T-helper 2 cell treated with Interferon-gamma antibody and Interleukin-4, amounts not matched to agents 100 ng/mL and 5 ng/mL, for 36 hours (primary cell): ENCODE measurements at regions not wholly inside any gene's neighbourhood (a gene's known extent, or its start where the extent isn't known, plus 50 kb on each side); places are given as distances from the start of the nearest gene placed in this dataset.
"Not testable (repeated sequence)": the region's sequence is repeated elsewhere in the genome, so short reads cannot be mapped to it uniquely, and the experiment has no call there.

Source experiments
- intact Hi-C: fragments of 100-400 bp; cut with micrococcal nuclease; formaldehyde crosslinking; loops from one replicate; pipeline ENCODE4 v1.15.1; 2023

DNA sequence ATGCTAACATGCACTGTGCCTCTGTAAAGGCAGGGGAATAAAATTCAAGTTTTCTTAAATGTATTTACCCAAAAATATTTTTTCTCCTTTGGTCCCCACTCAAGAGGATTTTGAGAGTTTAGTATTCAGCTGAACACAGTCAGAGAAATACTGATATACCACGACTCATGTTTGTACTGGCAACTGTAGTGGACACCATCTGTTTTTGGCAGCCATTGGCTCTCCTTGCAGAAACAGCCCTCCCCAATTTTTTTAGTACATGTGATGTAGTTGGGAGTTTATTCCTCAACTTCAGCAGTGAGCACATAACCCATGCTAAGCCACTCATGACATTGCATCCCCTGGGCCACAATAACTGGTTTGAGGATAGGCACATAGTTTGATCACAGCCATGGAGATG is 154.8 kb upstream of the POU3F1 start:
- intact Hi-C loops: no loop called here

DNA sequence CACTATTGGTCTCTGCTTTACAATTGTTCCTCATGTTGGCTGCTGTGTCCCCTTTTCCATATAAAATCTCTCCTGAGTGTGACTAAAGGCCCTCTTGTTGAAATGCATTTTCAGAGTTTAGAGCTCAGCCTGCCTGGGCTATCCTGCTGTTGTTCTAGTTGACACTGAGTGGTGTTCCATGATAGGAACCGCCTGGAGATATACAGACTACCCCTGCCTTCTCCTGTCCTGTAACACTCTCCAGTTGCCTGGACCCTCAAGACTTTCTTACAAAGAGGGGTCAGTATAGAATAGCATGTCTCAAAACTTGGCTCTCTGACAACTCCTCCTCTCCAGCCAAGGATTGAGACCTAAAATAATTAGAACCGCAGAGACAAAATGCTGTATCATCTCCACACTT is 152.0 kb upstream of the POU3F1 start:
- intact Hi-C loops: no loop called here

- intact Hi-C loops: no loop called here
Observed at GRCh38 chr1:38198099-38198498, 151.5 kb upstream of the POU3F1 start.

DNA sequence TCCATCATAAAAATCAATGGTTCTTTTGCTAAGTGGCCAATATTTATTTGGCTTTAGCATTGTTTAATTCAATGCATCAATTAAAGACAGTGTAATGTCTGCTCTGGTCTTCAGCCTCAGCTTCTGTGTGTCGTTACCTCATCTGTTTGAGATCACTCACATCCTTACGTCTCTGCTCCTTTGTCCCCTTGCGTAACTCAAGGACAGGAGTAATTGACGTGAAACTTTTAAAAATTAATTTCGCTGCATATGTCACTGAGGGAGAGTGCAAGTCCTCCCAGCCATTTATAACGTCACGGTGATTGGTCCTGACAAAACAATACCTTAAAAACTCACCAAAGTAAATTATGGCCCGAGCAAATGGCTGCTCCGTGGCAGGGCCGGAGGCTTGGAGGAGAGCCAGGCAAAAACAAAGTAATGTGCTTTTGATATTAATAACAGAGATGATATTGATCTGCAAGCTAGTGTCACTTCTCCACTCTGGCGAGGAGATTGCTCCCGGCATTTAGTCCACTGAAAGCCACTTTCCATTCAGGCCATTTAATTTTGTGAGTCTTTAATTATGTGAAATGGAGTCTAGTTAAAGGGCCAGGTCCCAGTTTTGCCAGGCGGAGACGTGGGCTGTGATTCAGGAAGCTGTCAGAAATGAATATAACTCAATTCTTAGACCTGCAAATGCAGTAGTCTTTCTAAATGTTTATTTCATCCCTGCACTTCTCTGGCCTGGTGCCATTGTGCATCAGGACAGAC is 150.9 kb upstream of the POU3F1 start:
- intact Hi-C loops: no loop called here

DNA sequence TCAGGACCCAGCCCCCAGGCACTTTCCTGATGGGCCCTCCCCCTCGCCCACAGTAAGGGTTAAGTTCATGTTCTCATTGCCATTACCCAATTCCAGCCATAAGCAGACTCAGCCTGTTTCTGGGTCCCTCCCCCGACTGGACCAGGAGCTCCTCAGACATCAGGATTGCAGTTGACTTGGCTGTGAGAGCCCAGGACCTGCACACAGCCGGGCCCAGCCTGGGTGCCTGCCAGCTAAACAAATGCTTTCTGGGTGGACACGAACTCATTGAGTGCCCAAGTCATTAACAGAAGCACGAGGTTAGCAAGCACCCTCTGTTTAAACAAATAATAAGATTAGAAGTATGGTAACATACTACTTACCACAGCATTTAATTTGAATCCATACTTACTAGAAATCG is 147.9 kb upstream of the POU3F1 start:
- intact Hi-C loops: no loop called here

DNA sequence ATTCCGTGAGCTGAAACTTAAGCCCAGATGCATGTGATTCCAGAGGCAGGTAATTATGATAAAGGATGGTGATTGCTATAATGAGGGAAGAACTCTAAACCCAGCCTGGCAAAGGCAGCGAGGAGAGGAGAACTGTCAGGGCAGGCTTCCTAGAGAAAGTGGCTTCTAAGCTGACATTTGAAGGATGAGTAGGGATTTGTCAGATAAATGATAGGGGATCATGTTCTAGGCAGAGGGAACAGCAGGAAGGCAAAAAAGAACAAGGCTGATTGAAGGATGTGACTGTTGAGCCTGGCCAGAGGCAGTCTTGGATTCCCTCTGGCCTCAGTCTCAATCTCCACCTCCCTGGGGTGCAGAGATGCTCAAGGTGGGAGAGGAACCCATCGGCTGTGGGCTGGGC is 146.4 kb upstream of the POU3F1 start:
- intact Hi-C loops: no loop called here

DNA sequence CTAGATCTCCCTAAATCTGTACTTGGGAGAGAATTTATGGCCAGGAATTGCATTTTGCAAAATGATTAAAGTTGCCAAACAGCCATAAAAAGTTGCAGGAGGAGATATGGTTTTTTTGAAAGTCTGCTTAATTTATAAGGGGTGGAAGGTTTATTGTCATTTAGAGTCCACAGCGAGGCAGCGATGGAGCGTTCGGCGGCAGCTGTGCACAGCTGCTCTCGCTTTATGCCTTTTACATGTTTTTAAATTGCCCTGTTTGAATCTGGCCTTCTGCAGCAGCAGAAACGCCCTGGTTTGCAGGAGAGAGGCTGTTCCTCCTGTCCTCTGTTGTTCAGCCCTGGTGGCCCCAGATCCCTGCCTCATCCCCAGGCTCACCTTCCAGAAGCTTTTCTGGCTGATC is 144.9 kb upstream of the POU3F1 start:
- intact Hi-C loops: no loop called here

DNA sequence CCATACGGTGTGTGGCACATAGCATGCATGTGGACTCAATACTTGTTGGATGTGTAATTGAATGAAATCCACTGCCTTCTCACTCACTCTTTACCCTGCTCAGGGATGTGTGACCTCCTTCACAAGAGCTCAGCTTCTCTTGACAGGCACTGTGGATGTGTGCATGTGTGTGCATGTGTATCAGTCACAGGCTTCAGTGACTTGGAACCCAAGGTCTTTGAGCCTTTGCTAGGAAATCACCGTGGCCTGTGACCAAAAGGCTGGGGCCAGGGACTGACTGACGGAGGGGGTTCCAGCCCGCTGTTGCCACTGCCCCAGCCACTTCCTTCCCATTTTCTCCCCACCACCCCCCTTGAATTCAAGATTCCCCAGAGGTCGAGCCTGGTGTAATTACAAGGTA is 144.4 kb upstream of the POU3F1 start:
- intact Hi-C loops: no loop called here

GRCh38 chr1:38187552-38187951 is 141.0 kb upstream of the POU3F1 start:
- intact Hi-C loops: no loop called here

DNA sequence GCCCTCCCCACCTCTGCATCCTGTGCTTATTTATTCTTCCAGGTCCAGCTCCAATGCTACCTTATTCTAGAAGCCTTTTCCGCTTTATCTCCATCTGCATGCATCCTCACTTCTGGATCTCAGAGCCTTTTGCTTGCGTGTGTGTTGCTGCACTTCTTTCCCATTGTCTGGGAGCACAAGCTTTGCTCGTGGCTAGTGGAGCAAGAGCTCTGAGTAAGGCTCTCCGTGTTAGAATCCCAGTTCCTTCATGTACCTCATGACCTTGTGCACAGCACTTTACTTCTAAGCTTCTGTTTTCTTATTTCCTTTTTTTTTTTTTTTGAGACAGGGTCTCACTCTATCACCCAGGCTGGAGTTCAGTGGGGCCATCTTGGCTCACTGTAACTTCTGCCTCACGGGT is 140.0 kb upstream of the POU3F1 start:
- intact Hi-C loops: no loop called here

DNA sequence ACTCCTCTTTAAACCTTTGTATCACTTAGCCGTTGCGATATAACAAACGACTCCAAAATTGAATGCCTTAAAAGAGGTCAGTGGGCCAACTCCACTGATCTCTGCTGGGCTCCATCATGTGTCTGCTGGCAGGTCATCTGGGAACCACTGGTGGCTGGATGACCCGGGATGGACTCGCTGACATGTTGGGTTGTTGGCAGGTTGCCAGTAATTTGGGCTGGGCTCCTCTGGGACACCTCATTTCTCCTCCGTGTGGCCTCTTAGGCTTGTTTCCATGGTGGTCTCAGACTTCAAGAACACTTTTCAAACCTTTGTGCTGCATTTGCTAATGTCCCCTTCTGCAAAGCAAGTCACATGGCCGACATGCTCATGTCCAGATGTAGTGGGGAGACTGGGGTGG is 139.3 kb upstream of the POU3F1 start:
- intact Hi-C loops: no loop called here

- intact Hi-C loops: no loop called here
Observed at GRCh38 chr1:38183747-38184146, 137.2 kb upstream of the POU3F1 start.

- intact Hi-C loops: no loop called here
Observed at GRCh38 chr1:38183096-38183495, 136.5 kb upstream of the POU3F1 start.

GRCh38 chr1:38180388-38180787 is 133.8 kb upstream of the POU3F1 start:
- intact Hi-C loops: not testable (repeated sequence)

DNA sequence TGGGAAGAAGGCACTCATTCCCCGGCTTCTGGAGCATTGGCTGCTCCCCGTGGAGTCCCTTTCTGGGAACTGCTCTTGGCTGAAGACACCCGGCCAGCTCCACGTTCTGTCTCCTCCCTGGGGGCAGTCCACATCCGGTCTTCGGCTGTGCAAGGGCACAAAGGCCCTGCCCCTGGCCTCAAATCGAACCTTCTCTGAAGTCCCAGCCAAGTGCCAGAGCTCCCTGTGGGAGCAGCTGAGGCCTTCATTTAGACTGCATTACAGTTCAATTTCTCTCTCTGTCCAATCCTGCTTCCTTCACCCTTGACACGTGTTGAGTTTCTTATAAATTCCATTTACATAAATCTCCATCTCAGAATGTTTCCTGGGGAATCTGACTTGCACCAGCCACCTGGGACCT is 132.9 kb upstream of the POU3F1 start:
- intact Hi-C loops: no loop called here

- intact Hi-C loops: no loop called here
Observed at GRCh38 chr1:38178216-38178615, 131.6 kb upstream of the POU3F1 start.

DNA sequence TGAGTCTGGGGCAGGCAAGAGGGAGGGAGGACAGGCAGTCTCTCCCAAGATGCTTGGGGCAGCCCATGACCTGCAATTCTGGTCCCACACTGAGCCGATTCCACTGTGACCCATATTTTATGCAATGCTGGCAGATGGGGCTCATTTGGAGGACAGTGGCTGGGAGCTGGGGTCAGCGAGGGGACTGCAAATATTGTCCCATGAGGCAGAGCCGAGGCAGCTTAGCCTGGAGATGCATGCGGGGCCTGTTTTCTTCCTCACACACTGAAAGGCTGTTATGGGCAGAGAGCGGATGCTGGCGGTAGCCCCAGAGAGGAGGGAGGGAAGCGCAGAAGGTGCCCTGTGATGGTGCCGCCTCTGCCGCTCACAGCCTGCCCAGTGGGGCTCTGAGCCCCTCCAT is 128.5 kb upstream of the POU3F1 start:
- intact Hi-C loops: no loop called here

GRCh38 chr1:38173848-38174247 is 127.3 kb upstream of the POU3F1 start:
- intact Hi-C loops: no loop called here

DNA sequence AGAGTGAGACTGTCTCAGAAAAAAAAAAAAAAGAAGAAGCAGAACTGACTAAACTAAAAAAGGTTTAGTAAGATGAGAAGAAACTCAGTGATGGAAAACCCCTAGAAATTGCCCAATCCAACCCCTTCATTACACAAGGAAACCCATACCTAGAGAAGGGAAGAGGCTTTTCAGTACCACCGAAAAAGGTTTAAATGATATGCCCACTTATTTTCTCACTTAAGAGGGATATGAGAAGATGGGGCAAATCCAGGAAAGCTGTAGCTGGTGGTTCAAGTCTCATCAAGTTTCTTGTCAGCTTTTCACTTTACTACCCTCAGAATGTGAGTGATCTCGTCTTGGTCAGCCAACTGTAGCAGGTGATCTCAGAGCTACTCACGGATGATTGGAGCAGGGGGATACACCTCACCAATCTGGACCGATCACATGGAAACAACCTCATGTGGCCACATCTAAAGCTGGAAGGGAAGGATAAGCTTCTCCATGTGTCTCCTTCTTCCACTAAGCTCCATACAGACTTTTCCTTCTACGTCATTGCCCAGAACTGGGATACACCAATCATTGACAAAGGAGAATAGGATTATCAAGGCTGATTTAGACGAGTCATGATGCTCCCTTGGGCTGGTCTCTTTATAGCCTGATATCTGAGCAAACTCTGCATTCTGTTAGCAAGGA is 126.7 kb upstream of the POU3F1 start:
- intact Hi-C loops: no loop called here

- intact Hi-C loops: no loop called here
Observed at GRCh38 chr1:38169121-38169520, 122.5 kb upstream of the POU3F1 start.

DNA sequence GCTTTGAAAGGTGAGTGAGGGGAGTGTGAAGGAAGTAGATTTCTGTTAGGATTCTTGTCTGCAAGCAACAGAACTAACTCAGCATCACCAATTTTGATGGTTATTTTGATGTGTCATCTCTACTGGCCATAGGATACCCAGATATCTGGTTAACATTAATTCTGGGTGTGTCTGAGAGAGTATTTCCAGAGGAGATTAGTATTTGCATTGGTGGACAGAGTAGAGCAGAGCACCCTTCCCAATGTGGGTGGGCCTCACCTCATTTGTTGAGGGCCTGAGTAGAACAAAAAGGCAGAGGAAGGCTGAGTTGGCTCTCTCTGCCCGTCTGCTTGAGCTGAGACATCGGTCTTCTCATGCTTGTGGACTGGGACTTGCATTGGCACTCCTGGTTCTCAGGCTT is 121.8 kb upstream of the POU3F1 start:
- intact Hi-C loops: no loop called here

DNA sequence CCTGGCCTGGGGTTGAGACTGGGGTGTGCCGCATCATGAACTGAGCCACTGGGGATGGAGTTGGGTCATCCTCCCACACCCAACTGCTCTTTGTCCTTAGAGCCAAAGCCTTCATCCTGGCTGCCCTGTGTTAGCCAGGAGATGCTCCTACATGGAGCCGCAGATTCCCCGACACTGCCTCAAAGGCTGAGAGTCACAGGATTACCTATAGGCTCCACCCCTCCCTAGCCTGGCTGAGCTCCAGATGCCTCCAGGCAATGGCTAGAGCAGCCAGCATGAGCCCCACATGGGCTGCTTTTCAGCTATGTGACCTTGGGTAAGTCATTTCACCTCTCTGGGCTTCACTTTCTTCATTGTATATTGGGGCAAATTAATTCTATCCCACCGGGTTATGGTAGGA is 119.9 kb upstream of the POU3F1 start:
- intact Hi-C loops: no loop called here

- intact Hi-C loops: no loop called here
Observed at GRCh38 chr1:38153778-38154470, 107.3 kb upstream of the POU3F1 start.
